Endodermal cell (in vitro differentiated cells): ENCODE measurements at regions not wholly inside any gene's neighbourhood (a gene's known extent, or its start where the extent isn't known, plus 50 kb on each side); places are given as distances from the start of the nearest gene placed in this dataset.
A peak's percentile ranks its signal among the peaks of the same experiment; 100 is the strongest.

ENCODE experiments used
- DNase-seq: peaks from one replicate; pipeline ENCODE4 v3.0.0-alpha.2; 2017
- H3K27ac ChIP-seq: 2 replicates; pipeline ENCODE4 v1.5.1; 2013; ENCODE audit warnings: mild to moderate bottlenecking, low read depth, low read length, moderate library complexity
- H3K27me3 ChIP-seq: 2 replicates; pipeline ENCODE4 v1.6.1; 2013; ENCODE audit warnings: mild to moderate bottlenecking, low read length, moderate library complexity; ENCODE audit not compliant: insufficient read depth, control insufficient read depth, poor library complexity, severe bottlenecking
- H3K36me3 ChIP-seq: 2 replicates; pipeline ENCODE4 v1.7.0; 2013; ENCODE audit warnings: mild to moderate bottlenecking, low read length, moderate library complexity; ENCODE audit not compliant: control insufficient read depth, insufficient read depth
- H3K4me1 ChIP-seq: one replicate; pipeline ENCODE4 v1.7.0; 2013; ENCODE audit warnings: low read length; ENCODE audit not compliant: control insufficient read depth, insufficient read depth
- H3K4me3 ChIP-seq: 2 replicates; pipeline ENCODE4 v1.5.1; 2013; ENCODE audit warnings: mild to moderate bottlenecking, low read length, moderate library complexity
- H3K9ac ChIP-seq: 2 replicates; pipeline ENCODE4 v1.6.1; 2013; ENCODE audit warnings: mild to moderate bottlenecking, low read length, moderate library complexity; ENCODE audit not compliant: poor library complexity, severe bottlenecking; ENCODE audit errors: extremely low read depth
- H3K9me3 ChIP-seq: 2 replicates; pipeline ENCODE4 v1.6.1; 2013; ENCODE audit warnings: mild to moderate bottlenecking, low read length, moderate library complexity; ENCODE audit not compliant: control insufficient read depth
- H3K27ac Mint-ChIP-seq: 2 replicates; pipeline ENCODE4 v1.8.0; 2020; ENCODE audit warnings: mixed read lengths
- H3K27me3 Mint-ChIP-seq: 2 replicates; pipeline ENCODE4 v1.8.0; 2021; ENCODE audit warnings: mild to moderate bottlenecking, mixed read lengths; ENCODE audit not compliant: insufficient read depth
- H3K36me3 Mint-ChIP-seq: 2 replicates; pipeline ENCODE4 v1.8.0; 2020; ENCODE audit warnings: low read depth, mixed read lengths
- H3K4me1 Mint-ChIP-seq: 2 replicates; pipeline ENCODE4 v1.8.0; 2020; ENCODE audit warnings: mixed read lengths
- H3K4me3 Mint-ChIP-seq: 2 replicates; pipeline ENCODE4 v1.8.0; 2020; ENCODE audit warnings: mild to moderate bottlenecking, moderate library complexity, mixed read lengths
- H3K9me3 Mint-ChIP-seq: 2 replicates; pipeline ENCODE4 v1.8.0; 2020; ENCODE audit warnings: mild to moderate bottlenecking, mixed read lengths
- WGBS, 2 experiments: methylation state at CpG; one replicate each; pipeline versions ENCODE4 v1.1.5 to v1.1.7; 2013; ENCODE audit warnings: missing lambda C conversion rate in 2 of 2, mixed read lengths in 1 of 2; ENCODE audit not compliant: insufficient coverage in 1 of 2, insufficient read length in 1 of 2; 5-methylcytosine and 5-hydroxymethylcytosine counted together
- TF ChIP-seq, protein P1 (sequence below): fragments of 200-600 bp; sonication (generic); conservative IDR thresholded peaks from 2 replicates; pipeline ENCODE4 v1.5.0; 2021; ENCODE audit warnings: antibody characterized with exemption, mild to moderate bottlenecking

GRCh38 chr2:6203291-6203959, 511.2 kb downstream of the SOX11 start:
- Histone ChIP-seq H3K4me3 (no peak overlapping the region), H3K9me3 (peaks cover 7% of the 10 kb centered on the region), H3K9ac (no peak overlapping the region), H3K36me3 (no peaks in the 10 kb centered on the region), H3K4me1 (peaks cover 6% of the 10 kb centered on the region), H3K27ac (no peak overlapping the region), H3K27me3 (no peaks in the 10 kb centered on the region)
- no peak for DNase-seq
- no peaks in the 10 kb centered on the region for H3K27me3 Mint-ChIP-seq
- TF ChIP-seq, protein P1, sequence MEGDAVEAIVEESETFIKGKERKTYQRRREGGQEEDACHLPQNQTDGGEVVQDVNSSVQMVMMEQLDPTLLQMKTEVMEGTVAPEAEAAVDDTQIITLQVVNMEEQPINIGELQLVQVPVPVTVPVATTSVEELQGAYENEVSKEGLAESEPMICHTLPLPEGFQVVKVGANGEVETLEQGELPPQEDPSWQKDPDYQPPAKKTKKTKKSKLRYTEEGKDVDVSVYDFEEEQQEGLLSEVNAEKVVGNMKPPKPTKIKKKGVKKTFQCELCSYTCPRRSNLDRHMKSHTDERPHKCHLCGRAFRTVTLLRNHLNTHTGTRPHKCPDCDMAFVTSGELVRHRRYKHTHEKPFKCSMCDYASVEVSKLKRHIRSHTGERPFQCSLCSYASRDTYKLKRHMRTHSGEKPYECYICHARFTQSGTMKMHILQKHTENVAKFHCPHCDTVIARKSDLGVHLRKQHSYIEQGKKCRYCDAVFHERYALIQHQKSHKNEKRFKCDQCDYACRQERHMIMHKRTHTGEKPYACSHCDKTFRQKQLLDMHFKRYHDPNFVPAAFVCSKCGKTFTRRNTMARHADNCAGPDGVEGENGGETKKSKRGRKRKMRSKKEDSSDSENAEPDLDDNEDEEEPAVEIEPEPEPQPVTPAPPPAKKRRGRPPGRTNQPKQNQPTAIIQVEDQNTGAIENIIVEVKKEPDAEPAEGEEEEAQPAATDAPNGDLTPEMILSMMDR = no peak
- H3K4me1 Mint-ChIP-seq = peaks cover 21% of the 10 kb centered on the region
- H3K27ac Mint-ChIP-seq = peak overlapping the region; percentile 3
- no peak overlapping the region for H3K4me3 Mint-ChIP-seq
- peaks cover 4% of the 10 kb centered on the region for H3K36me3 Mint-ChIP-seq
- peaks cover 11% of the 10 kb centered on the region for H3K9me3 Mint-ChIP-seq
- 87 to 98% methylated on average over 5 of the region's 5 CpGs for WGBS, 2 experiments

GRCh38 chr2:6206882-6207281, 514.7 kb downstream of the SOX11 start:
- Histone ChIP-seq H3K27me3 (no peaks in the 10 kb centered on the region), H3K9me3 (no peaks in the 10 kb centered on the region), H3K9ac (no peak overlapping the region), H3K4me3 (no peak overlapping the region), H3K27ac (no peak overlapping the region), H3K36me3 (no peaks in the 10 kb centered on the region), H3K4me1 (peaks cover 6% of the 10 kb centered on the region)
- Mint-ChIP-seq H3K27me3 (no peaks in the 10 kb centered on the region), H3K4me1 (peaks cover 21% of the 10 kb centered on the region), H3K36me3 (no peaks in the 10 kb centered on the region), H3K9me3 (no peaks in the 10 kb centered on the region), H3K27ac (no peak overlapping the region), H3K4me3 (no peak overlapping the region)
- 89 to 98% methylated on average over 7 of the region's 8 CpGs for WGBS, 2 experiments
- no peak for DNase-seq
- TF ChIP-seq, protein P1 = no peak

- H3K27ac Mint-ChIP-seq = no peak overlapping the region
- no peaks in the 10 kb centered on the region for H3K4me1 Mint-ChIP-seq
- H3K9me3 ChIP-seq = no peaks in the 10 kb centered on the region
- no peaks in the 10 kb centered on the region for H3K36me3 Mint-ChIP-seq
- no peaks in the 10 kb centered on the region for H3K27me3 Mint-ChIP-seq
- no peak overlapping the region for H3K9ac ChIP-seq
- 86 to 98% methylated on average over 1 of the region's 1 CpG for WGBS, 2 experiments
- no peaks in the 10 kb centered on the region for H3K9me3 Mint-ChIP-seq
- H3K4me1 ChIP-seq = no peaks in the 10 kb centered on the region
- no peaks in the 10 kb centered on the region for H3K27me3 ChIP-seq
- H3K4me3 Mint-ChIP-seq = no peak overlapping the region
- DNase-seq = no peak
- TF ChIP-seq, protein P1 = no peak
- no peaks in the 10 kb centered on the region for H3K36me3 ChIP-seq
- no peak overlapping the region for H3K4me3 ChIP-seq
- H3K27ac ChIP-seq = no peak overlapping the region
Observed at GRCh38 chr2:6211236-6211635, 519.1 kb downstream of the SOX11 start.
